ENCODE measurements at regions not wholly inside any gene's neighbourhood (a gene's known extent, or its start where the extent isn't known, plus 50 kb on each side); places are given as distances from the start of the nearest gene placed in this dataset.

DNA sequence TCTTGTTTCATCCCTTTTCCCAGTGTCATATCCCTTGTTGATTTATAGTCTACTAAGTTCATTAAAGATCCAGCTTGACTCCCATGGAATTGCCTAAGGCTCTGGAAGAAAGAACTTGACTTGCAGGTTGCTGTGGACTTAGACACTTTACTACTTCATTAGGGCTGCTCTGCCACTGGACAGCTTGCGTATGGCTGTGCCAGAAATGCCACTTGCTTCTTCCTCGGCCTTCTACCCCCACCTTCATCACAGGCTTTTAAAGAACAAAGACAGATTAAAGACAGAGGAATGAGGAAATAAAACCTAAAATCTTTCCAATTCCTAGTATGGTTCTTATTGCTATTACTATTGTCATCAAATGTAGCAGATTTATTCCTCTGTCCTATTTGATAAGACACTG is 591.7 kb downstream of the BCL11A start:
- no peak for FAIRE-seq

DNA sequence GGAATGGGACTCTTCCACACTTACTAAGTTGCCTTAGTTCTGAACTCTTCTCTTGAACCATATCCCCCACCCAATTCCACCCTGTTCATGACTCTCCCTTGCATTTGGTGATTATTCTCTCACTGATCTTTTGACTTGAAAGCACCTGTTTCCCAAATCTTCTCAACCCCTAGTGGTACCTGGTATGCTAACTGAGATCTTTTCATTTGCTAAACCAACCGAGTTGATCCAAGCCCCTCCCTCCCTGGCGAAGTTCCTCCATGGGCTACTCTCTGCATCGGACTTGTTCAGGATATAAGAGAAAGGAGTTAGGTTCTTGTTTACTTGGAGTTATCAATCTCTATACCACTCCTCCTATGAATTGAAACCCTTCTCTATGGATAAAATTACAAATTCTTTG is 593.5 kb downstream of the BCL11A start:
- no peak for FAIRE-seq

DNA sequence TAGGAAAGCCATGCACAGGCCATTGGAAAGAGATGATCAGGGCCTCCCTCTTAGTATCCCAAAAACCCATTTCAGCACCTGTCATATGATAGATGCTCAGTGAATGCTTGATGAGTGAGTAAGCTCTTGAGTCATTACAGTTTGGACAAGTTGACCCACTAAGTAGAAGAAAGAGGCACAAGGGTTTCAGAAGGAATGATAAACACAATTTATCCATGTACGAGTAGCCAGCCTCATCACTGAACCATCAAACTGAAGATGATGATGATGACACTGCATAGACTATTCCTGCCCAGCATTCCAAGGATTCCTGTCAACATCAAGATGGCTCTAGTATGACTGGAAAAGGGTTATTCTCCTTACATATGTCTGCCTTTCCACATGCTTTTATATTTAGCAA is 596.0 kb downstream of the BCL11A start:
- no peak for FAIRE-seq

DNA sequence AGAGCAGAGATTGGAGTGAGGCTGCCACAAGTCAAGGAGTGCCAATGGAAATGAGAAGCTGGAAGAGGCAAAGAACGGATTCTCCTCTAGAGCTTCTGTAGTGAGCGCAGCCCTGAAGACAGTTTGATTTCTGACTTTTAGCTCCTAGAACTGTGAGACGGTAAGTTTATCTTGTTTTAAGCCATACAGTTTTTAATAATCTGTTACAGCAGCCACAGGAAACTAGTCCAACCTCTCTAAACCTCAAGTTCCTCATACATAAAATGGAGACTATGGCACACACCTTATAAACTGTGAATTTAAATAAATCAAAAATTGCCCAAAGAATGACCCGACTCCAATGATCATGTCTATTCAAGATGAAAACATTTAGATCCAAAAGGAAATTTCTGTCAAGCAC is 596.5 kb downstream of the BCL11A start:
- FAIRE-seq = no peak

DNA sequence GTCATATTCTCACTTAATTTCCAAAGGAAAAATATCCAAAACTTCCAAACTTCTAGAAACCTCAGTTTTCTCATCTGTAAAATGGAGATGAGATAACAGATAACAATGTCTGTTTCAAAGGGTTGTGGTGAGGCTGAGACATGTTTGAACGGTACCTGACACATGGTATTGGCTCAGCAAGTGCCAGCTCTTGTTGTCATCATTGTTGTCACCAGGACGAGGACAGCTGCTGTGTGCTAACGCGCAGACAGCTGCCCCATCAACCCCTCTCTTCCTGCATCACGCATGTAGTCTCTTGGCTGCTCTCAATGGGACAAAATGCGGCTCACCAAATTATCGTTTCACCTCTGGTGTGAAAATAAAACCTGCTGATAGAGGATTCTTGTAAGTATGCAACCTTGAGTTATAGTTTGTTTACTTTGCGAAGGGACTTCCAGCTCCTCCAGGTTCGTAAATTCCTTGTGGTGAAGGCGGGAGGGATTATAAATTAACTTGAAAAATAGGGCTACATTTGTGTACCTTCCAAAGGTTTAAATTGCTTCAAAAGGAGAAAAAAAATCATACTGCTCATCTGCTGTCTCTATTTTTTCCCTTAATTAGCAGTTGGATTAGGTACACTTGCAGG is 605.4 kb downstream of the BCL11A start:
- FAIRE-seq = no peak

DNA sequence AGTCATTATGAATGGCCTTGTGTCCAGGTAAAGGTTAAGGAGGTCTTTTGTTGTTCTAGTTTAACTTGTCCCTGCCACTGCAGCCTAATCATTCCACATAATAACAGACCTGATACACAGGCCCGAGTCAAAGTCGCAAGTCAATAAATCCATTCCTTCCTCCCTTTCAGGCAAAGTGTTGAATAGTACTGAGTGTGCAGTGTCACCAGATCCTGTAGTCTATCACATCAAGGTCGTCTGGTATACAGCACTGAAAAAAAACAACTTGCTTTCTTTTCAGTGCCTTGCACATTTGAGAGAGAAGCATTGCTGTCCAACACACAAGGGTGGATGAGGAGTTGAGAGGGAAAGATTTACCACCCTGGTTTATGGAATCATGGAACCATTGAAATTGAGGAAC is 606.2 kb downstream of the BCL11A start:
- FAIRE-seq = no peak

DNA sequence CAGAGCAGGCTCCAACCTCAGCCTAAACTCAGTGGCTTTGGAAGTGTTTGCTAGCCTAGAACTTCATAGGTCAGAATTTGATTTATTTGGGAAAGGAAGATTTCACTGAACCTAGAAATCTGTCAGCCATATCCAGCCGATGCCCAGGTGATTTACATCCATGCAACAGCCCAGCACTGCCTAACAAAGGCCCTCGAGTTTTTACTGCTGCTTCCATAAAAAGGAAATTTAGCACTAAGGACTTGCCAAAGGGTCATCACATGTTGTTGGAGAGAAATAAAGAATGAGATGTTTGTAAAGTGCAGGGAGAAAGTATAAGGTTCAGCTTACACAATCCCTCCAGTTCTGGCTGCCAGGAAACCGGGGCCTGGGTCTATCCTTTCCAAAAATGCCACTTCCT is 614.2 kb downstream of the BCL11A start:
- FAIRE-seq = no peak

DNA sequence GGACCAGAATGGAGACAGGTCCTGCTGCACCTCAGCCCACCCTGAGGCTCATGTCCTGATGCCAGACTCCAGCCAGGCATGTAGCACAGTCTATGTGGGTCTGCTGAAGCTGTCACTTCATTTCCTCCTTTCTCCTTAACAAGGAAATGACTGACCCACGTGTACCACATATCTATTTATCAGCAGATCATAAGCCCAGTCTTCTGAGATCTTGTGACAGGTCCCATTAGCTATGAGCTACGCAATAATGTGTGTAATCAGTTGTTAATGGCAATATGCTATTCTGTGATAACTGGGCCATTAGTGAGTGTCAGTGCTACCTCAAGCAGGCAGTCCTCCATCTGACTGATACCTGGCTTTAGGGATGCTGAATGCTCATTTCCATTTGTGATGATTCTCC is 615.3 kb downstream of the BCL11A start:
- no peak for FAIRE-seq

DNA sequence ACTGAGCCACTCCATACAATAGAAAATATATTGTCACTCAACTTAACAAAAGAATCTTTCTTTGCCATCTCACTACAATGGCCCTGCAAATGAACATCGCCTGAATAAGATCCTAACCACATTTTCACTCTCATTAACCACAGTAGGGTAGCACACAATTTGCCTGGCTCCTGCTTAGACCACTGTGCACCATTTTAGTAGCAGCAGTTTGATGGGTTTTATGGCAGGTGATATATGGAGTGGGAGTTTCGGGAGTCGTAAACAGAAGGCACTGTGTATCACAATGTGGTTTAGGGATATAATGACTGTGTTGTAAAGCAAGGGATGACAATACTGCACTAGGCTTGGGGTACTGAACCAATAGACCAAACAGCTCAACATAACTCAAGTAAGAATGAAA is 617.4 kb downstream of the BCL11A start:
- no peak for FAIRE-seq

DNA sequence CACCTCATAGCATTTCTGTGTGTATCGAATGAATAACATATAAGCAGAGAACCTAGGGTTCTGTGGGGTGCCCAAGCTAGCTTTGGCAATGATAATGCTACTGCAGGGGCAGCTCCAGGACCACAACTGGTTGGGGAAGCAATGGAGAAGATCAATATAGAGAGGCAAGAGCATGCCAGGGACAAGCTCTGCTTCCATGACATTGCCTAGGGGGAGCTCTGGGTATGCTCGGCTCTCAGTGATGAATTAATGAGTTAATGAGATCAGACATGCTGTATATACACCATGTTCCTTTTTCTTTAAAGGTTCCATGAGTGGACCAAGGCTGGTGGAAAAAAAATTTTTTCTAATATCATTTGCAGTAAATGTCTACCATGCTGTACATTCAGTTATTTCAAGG is 618.4 kb downstream of the BCL11A start:
- no peak for FAIRE-seq

DNA sequence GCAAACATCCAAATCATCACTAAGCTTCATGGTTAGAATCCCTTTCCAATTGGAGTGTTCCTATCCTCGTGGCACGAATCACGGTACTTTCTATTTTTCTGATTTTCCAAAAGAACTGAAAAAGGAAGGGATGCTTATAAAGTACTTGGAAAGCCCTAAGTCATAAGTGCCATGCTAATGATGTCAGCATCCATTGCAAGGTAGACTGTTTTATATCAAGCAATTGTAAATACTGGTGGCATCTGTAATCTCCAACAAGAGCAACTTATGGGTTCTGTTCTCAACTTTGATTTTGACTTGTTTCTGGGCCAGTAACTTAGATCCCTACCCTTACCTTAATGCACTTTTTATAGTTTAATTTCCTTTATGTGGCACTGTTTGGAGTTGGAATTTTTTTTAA is 619.5 kb downstream of the BCL11A start:
- no peak for FAIRE-seq

DNA sequence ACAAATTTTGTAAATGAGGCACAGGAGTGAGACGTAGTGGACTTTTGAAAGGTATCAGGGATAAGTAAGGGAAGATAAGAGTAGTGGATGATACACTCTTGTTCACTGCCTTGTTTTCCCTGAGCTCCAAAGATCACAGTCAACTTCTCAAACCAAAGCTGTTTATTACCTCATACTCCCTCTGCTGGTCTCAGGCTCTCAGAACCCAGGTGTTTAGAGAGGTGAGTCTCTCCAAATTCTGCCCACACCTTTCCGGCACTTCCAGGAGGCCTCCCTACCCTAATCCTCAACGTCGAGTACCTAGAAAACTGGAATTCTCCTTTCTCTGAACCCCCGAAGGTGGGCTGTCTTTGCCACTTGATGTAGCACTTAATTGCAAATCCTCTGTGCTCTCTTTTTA is 621.1 kb downstream of the BCL11A start:
- no peak for FAIRE-seq

DNA sequence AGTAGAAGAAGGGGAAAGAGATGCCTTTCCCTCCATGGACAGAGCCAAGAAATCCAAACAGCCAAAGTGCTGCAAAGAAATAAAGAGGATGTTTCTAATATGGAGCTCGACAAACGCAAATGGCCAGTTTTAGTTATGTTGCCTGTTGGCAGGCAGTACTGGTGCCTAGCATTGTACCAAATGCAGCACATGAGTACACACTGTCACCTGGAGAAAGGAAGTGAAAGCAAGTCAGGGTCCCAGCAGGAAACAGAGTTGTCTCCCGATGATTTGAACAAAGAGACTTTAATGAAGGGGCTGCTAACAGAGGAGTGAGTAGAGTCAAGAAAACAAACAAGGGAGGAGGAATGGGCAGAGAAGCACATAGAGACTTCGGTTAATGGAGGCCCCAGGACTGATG is 623.0 kb downstream of the BCL11A start:
- no peak for FAIRE-seq

DNA sequence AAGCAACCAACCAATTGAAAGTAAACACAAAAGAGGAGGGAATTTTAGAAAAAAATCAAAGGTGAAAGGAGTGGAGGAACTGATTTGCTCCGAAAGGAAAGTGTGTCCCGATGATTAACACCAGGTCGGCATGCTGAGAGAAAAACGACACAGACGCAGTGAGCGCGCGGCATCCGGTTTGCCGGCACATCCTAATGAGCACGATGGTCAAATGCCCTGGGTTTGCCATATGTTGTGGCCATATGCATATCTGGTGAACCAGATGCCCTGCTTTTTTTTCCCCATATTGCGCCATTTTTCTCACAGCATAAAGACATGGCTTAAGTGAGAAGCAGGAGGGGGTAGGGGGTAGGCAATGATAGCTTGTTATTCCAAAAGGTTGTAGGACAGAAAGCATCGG is 626.7 kb downstream of the BCL11A start:
- no peak for FAIRE-seq

DNA sequence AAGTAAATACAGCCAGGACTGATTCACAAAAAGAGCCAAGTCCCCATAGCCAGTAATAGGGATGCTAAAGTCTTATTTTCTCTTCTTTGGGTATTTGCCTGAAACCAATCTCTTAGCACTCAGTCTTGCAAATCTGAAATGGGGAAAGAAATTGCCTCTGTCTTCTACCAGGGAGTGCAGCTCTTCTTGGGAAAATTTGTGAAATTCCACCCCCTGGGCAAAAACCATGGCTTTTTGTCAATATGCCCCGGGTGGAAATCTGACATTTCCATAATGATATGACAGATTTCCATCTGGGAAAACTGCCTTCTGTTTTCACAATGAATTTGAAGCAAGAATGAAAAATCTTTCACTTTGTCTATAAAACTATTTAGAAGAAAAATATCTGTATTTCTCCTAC is 628.1 kb downstream of the BCL11A start:
- FAIRE-seq = no peak

DNA sequence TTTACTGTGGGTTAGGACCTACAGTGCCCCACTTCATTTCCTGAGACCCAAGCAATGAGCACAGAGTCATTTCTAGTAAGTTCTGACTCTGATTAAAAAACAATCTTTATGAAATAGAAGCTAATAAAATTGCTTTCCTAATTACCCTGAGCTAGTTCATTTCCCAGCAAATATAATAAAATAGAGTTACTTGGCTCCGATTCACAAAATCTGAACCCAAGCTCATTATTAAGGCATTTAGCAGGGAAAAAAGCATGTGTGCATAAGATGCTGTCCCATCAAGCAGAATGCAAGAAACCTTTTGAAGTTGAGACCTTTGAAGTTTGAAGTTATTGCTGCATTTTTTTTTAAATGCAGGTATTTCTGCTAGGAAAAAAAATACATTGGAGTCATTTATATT is 629.1 kb downstream of the BCL11A start:
- FAIRE-seq = no peak

DNA sequence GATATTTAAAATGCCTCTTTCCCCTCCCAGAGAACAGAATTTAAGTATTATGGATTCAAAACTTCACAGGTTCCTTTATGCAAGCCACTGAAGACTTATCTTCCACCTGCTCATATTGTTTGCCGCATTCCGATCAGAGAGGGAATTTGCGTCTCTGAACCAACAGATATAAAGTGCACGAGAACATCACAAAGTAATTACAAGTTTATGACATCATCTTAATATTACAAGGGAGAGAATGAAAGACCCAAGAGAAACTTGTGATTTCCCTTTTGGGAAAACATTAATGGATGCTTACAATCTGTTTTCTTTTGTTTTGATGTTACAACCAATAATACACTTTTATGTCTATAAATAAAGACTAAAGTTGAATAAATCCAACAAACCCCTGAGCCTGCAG is 631.0 kb downstream of the BCL11A start:
- FAIRE-seq = no peak

DNA sequence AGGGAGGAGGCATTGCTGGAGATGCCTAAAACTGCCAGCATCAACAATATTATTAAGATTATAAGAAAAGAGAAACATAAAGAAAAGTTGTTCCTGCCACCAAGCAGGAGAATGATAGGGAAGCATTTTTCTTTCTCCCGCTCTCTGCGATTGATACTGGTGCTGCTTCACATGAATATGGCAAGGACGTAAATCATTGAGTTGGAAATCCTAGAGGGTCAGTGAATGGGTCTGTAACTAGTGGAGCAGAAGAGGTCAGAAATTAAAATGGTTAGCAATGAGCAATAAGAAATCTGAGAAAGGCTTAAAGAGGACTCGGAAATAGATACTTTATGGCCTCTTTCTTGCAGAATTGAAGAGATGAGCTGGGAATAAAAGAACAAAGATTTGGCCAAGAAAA is 631.7 kb downstream of the BCL11A start:
- FAIRE-seq = no peak

DNA sequence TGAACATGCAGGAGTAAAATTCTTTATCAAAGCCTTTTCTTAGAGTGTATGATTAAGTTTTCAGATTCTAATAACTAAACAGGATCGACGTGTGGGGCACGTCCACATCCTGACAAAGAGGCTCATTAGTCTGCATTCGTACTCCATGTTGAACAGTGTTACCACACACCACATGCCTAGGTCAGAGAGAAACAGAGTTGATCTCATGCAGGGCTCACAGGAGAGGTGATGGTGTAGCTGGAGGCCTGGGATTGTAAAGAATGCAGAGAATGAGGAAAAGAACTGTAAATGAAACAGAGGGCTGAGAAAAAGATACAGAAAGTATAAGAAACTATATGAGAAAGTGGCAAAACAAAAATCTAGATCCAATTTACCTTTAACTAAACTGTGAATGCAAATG is 632.5 kb downstream of the BCL11A start:
- FAIRE-seq = no peak

DNA sequence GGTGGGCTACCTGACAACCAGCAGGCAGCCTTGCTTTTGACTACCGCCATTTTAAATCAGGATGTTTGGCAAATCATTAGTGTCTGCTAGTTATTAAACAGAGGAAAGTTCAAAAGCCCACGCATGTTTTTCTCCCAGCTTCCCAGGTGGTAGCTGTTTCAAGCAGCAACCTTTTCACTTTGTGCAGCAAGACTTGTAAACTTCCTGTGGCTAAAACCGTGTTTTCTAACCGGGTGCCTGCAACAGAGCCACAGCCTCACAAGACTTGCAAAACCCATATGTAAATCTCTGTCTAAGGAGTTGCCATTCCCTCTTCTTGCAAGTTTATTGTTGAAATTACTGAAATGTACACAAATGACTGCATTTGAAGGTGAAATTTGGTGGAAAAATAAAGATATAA is 633.1 kb downstream of the BCL11A start:
- FAIRE-seq = no peak

DNA sequence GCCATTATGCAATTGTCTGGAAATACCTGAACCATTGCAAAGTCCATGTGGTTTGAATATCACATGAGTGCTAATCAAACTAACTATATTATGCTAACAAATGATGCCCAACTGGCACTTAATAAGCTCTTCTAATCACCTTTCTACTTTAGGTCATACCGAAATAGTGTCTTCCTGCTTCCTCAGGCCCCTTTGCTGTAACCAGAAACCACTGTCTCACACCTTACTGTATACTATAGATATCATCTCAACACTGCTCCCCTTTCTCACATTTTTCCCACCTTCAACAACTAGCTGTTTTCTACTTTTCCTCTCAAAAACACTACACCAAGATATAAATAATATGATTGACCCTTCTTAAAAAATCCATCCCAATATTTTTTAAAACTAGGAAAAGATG is 633.9 kb downstream of the BCL11A start:
- FAIRE-seq = no peak

DNA sequence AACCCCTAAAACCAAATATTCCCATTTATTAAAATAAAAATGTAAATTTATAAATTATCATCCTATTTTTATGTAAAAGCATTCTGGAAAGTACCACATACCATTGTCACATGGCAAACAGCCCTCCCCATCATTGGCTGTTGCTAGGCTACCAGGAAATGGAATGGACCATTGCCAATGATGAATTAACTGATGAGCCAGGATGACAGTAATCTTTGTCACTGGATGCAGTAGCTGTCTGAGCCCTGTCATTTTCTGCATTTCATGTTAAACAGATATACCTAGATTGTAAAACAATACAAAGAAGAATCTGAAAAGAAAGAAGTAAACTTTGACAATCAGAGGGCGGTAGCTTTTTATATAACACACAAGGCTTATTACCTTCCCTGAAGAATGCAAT is 641.4 kb downstream of the BCL11A start:
- FAIRE-seq = no peak

DNA sequence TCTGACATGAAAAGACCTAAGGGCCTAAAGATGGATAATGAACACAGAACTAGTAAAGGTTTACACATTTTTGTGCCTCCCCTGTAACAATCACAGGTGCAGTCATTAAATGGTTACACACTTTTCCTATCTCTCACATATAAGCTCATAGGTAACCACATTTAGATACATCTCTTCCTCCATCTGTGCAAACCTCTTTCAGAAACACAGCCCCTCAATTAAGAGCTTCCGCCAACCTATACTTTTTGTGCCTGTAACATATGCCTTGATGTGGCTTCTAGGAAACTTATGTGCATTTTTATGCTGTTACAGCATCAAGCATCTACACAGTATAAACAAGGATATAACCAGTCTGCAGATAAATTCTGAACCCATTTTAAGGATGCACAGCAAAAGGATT is 643.3 kb downstream of the BCL11A start:
- no peak for FAIRE-seq

DNA sequence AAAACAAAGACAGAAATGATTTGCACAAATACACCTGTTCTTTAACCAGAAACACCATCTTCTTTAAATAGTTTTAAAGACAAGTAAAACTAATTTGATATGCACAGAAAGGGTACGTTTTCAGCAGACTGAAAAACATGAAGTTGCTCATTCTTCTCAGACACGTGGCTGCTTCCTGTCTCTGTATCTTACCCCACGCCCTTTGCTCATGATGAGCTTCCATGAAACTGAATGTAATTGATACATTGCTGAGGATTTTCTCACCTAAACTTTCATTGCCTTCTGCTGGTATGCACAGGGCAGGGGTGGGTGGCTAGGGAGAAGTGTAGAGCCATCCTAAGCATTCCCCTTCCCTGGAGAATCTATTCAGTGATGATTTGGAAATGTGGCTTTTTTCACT is 644.3 kb downstream of the BCL11A start:
- FAIRE-seq = no peak

DNA sequence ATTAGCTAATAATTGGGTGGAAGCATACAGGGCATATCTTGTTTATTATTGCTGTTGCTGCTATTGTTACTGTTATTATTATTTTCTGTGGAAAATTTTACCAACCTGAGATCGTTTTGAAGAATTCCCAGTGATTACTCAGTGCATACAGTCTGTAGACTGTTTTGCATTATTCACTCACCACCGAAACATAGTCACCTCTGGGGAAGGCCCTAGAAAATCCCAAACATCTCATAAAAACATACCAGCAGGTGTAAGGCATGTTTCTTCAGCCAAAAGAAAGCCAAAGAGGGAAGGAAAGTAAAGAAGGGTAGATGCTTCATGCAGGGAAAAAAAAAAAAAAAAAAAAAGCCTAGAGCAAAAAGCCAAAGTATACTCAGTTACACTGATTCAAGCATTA is 647.7 kb downstream of the BCL11A start:
- no peak for FAIRE-seq

DNA sequence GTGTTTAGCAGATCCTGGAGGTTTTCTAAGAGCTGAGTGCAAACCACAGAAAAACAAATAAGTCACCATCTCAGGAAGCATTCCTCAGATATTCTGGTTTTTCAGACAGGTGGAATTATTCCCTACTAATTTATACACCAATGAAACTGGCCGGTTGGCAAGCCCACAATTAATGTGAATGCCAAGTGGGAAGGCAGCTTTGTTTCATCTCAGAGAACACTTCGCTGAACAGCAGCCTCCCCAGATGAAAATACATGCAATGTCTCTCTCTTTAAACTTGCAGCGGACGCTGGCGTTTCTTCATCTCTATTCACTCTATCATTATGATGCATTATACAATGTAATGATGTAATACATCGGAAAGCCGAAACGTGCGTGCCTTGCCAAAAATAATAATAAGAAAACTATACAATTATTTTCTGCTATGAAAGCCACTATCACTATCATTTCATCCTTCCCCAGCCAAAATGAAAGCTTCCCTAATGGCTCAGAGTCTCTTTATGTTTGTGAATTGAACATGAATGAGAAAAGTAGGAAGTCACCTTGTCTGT is 649.4 kb downstream of the BCL11A start:
- FAIRE-seq = no peak

All from islet of Langerhans (tissue), 1 donor.